Stimulated activated naive CD4-positive, alpha-beta T cell (primary cell): ENCODE measurements at regions not wholly inside any gene's neighbourhood (a gene's known extent, or its start where the extent isn't known, plus 50 kb on each side); places are given as distances from the start of the nearest gene placed in this dataset.

Experiments used
- DNase-seq, 6 experiments: peaks; one replicate each; lab custom pipeline; 2025; lab: John Stamatoyannopoulos, UW

- no peak for DNase-seq
Observed at GRCh38 chr2:122734766-122735424, 979.4 kb downstream of the TSN start.

GRCh38 chr2:122736279-122736678 is 980.8 kb downstream of the TSN start:
- DNase-seq: no peak

GRCh38 chr2:122737429-122738077 is 982.1 kb downstream of the TSN start:
- DNase-seq: no peak

- no peak for DNase-seq
Observed at GRCh38 chr2:122739732-122740593, 984.5 kb downstream of the TSN start.

GRCh38 chr2:122740594-122740948 is 985.1 kb downstream of the TSN start:
- DNase-seq: no peak

- DNase-seq: no peak
Observed at GRCh38 chr2:122741403-122741802, 986.0 kb downstream of the TSN start.

GRCh38 chr2:122743021-122743675 is 987.7 kb downstream of the TSN start:
- DNase-seq: no peak

GRCh38 chr2:122745603-122746002 is 990.2 kb downstream of the TSN start:
- no peak for DNase-seq

GRCh38 chr2:122747670-122748069 is 992.2 kb downstream of the TSN start:
- DNase-seq: no peak

GRCh38 chr2:122748552-122749011 is 993.1 kb downstream of the TSN start:
- no peak for DNase-seq

GRCh38 chr2:122749405-122749804 is 994.0 kb downstream of the TSN start:
- no peak for DNase-seq

GRCh38 chr2:122750095-122750494 is 994.6 kb downstream of the TSN start:
- no peak for DNase-seq

- DNase-seq: no peak
Observed at GRCh38 chr2:122750808-122751207, 995.4 kb downstream of the TSN start.

GRCh38 chr2:122753336-122753735 is 997.9 kb downstream of the TSN start:
- no peak for DNase-seq

- no peak for DNase-seq
Observed at GRCh38 chr2:122754561-122754960, 999.1 kb downstream of the TSN start.

- DNase-seq: no peak
Observed at GRCh38 chr2:122755281-122755780, 999.9 kb downstream of the TSN start.

- DNase-seq: no peak
Observed at GRCh38 chr2:122758967-122759366, 1003.5 kb downstream of the TSN start.

GRCh38 chr2:122764014-122764413 is 1008.6 kb downstream of the TSN start:
- DNase-seq: no peak

GRCh38 chr2:122780251-122780650 is 1024.8 kb downstream of the TSN start:
- DNase-seq: no peak

GRCh38 chr2:122794100-122794499 is 1038.6 kb downstream of the TSN start:
- DNase-seq: no peak

GRCh38 chr2:122795763-122796162 is 1040.3 kb downstream of the TSN start:
- no peak for DNase-seq

- no peak for DNase-seq
Observed at GRCh38 chr2:122799391-122799790, 1043.9 kb downstream of the TSN start.
